ENCODE measurements at regions not wholly inside any gene's neighbourhood (a gene's known extent, or its start where the extent isn't known, plus 50 kb on each side); places are given as distances from the start of the nearest gene placed in this dataset.

DNA sequence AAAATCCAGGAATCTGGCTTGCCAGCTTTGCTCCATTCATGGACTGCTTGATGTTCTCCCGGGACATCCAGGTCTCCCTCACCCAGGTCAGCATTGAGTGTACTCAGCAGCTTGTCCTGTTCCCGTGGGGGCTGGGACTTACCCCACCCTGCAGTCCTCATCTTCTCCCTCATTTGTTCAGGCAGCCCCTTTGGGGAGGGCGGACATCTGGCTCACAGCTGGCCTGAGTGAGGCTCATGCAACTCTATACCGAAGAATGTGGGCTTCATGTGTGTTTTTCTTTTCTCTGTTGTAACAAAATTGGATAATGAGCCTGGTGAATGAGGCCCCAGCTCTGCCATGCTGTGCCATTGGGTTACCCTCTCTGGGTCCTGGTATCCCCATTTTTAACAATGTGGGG, 227.7 kb upstream of the TENM4 start:
- TF ChIP-seq, protein P1, sequence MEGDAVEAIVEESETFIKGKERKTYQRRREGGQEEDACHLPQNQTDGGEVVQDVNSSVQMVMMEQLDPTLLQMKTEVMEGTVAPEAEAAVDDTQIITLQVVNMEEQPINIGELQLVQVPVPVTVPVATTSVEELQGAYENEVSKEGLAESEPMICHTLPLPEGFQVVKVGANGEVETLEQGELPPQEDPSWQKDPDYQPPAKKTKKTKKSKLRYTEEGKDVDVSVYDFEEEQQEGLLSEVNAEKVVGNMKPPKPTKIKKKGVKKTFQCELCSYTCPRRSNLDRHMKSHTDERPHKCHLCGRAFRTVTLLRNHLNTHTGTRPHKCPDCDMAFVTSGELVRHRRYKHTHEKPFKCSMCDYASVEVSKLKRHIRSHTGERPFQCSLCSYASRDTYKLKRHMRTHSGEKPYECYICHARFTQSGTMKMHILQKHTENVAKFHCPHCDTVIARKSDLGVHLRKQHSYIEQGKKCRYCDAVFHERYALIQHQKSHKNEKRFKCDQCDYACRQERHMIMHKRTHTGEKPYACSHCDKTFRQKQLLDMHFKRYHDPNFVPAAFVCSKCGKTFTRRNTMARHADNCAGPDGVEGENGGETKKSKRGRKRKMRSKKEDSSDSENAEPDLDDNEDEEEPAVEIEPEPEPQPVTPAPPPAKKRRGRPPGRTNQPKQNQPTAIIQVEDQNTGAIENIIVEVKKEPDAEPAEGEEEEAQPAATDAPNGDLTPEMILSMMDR (IDR thresholded peaks at IDR 0.05): no peak
- no peak for TF ChIP-seq POLR2A (IDR thresholded peaks at IDR 0.05)

Measured in Peyer's patch (tissue), 4 donors.